HEK293 (cell line): ENCODE measurements at regions not wholly inside any gene's neighbourhood (a gene's known extent, or its start where the extent isn't known, plus 50 kb on each side); places are given as distances from the start of the nearest gene placed in this dataset.

Experiments used
- SP2 ChIP-seq: fragments of 450-650 bp; formaldehyde crosslinking; IDR thresholded peaks from 2 replicates; pipeline ENCODE4 v1.5.1; 2016; ENCODE audit warnings: missing biosample characterization, missing genetic modification characterization
- YY1 ChIP-seq: fragments of 450-650 bp; formaldehyde crosslinking; IDR thresholded peaks from 2 replicates; pipeline ENCODE4 v1.5.1; 2018; ENCODE audit warnings: missing biosample characterization, missing genetic modification characterization
- ZEB2 ChIP-seq: fragments of 450-650 bp; formaldehyde crosslinking; IDR thresholded peaks from 2 replicates; pipeline ENCODE4 v1.5.1; 2016; ENCODE audit warnings: missing biosample characterization, missing genetic modification characterization
- ZNF302 ChIP-seq: fragments of 450-650 bp; formaldehyde crosslinking; IDR thresholded peaks from 2 replicates; pipeline ENCODE4 v1.5.1; 2016; ENCODE audit warnings: missing biosample characterization, missing genetic modification characterization, low read depth
- ZNF629 ChIP-seq: fragments of 450-650 bp; formaldehyde crosslinking; IDR thresholded peaks from 2 replicates; pipeline ENCODE4 v1.5.1; 2017; ENCODE audit warnings: missing biosample characterization, missing genetic modification characterization
- TF ChIP-seq, protein P1 (sequence below): fragments of 450-650 bp; formaldehyde crosslinking; IDR thresholded peaks from 2 replicates; pipeline ENCODE4 v1.5.1; 2016; ENCODE audit warnings: missing biosample characterization, missing genetic modification characterization
- TF ChIP-seq, protein P2 (sequence below): fragments of 450-650 bp; formaldehyde crosslinking; IDR thresholded peaks from 2 replicates; pipeline ENCODE4 v1.5.1; 2016; ENCODE audit warnings: missing biosample characterization, missing genetic modification characterization
- TF ChIP-seq, protein P3 (sequence below): fragments of 450-650 bp; formaldehyde crosslinking; IDR thresholded peaks from 2 replicates; pipeline ENCODE4 v1.5.1; 2016; ENCODE audit warnings: missing biosample characterization, missing genetic modification characterization

DNA sequence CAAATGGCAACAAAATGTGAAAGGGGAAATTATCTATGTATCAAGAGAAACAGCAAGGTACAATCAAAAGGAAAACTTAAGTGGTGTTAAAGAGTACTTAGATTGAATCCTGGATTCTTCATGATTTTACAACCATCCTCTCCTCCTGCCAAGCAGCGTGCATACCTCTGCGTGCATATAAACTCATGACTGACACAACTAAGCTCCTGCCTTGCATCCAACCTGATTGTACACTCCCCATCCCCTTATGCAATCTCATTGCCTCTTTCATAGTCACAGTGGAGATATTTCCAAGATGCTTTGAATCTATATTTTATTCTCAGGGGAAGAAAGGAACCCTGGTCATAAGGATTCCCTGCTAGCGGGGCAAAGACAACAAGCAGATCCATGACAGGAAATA is 499.9 kb downstream of the KCTD12 start:
- TF ChIP-seq SP2 (tag by site-specific recombination) (no peak), ZEB2 (tag by site-specific recombination) (no peak), YY1 (tag by site-specific recombination) (no peak), ZNF629 (tag by site-specific recombination) (no peak), ZNF302 (tag by site-specific recombination) (no peak)
- TF ChIP-seq, protein P1, sequence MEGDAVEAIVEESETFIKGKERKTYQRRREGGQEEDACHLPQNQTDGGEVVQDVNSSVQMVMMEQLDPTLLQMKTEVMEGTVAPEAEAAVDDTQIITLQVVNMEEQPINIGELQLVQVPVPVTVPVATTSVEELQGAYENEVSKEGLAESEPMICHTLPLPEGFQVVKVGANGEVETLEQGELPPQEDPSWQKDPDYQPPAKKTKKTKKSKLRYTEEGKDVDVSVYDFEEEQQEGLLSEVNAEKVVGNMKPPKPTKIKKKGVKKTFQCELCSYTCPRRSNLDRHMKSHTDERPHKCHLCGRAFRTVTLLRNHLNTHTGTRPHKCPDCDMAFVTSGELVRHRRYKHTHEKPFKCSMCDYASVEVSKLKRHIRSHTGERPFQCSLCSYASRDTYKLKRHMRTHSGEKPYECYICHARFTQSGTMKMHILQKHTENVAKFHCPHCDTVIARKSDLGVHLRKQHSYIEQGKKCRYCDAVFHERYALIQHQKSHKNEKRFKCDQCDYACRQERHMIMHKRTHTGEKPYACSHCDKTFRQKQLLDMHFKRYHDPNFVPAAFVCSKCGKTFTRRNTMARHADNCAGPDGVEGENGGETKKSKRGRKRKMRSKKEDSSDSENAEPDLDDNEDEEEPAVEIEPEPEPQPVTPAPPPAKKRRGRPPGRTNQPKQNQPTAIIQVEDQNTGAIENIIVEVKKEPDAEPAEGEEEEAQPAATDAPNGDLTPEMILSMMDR (tag by site-specific recombination), result no peak
- TF ChIP-seq, protein P2, sequence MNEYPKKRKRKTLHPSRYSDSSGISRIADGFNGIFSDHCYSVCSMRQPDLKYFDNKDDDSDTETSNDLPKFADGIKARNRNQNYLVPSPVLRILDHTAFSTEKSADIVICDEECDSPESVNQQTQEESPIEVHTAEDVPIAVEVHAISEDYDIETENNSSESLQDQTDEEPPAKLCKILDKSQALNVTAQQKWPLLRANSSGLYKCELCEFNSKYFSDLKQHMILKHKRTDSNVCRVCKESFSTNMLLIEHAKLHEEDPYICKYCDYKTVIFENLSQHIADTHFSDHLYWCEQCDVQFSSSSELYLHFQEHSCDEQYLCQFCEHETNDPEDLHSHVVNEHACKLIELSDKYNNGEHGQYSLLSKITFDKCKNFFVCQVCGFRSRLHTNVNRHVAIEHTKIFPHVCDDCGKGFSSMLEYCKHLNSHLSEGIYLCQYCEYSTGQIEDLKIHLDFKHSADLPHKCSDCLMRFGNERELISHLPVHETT (tag by site-specific recombination), result no peak
- TF ChIP-seq, protein P3, sequence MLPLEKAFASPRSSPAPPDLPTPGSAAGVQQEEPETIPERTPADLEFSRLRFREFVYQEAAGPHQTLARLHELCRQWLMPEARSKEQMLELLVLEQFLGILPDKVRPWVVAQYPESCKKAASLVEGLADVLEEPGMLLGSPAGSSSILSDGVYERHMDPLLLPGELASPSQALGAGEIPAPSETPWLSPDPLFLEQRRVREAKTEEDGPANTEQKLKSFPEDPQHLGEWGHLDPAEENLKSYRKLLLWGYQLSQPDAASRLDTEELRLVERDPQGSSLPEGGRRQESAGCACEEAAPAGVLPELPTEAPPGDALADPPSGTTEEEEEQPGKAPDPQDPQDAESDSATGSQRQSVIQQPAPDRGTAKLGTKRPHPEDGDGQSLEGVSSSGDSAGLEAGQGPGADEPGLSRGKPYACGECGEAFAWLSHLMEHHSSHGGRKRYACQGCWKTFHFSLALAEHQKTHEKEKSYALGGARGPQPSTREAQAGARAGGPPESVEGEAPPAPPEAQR (tag by site-specific recombination), result no peak
